ENCODE measurements at regions not wholly inside any gene's neighbourhood (a gene's known extent, or its start where the extent isn't known, plus 50 kb on each side); places are given as distances from the start of the nearest gene placed in this dataset.
A peak's percentile ranks its signal among the peaks of the same experiment; 100 is the strongest.

DNA sequence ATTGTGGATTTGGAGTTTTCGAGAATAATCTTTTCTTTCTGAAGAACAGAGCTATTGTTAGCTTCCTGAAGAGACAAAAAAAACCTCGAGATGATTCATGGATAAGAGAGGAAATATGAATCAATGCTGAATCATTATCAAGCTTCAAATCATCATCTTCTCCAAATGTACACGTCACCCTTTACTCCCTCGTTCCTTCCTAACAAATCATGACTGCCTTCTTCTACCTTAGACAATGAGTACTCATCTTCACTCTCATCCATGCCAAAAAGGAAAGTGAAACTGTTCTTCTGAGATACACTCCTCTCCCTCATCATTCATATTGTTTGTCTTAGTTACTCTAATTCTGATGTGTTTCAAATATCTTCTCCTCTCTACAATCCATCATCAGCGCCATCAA, 1115.8 kb upstream of the ATXN7L3B start:
- DNase-seq = no peak

DNA sequence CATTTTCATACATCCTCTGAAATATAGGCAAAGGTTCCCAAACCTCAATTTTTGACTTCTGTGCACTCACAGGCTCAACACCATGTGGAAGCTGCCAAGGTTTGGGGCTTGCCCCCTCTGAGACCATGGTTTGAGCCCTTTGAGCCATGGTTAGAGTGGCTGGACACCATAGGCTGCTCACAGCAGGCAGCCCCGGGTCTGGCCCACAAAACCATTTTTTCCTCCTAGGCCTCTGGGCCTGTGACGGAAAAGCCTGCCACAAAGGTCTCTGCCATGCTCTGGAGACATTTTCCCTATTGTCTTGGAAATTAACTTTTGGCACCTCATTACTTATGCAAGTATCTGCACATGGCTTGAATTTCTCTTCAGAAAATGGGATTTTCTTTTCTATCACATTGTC, 1113.2 kb upstream of the ATXN7L3B start:
- Histone ChIP-seq H3K27me3 (no peaks in the 10 kb centered on the region), H3K4me3 (no peak overlapping the region), H3K36me3 (no peaks in the 10 kb centered on the region), H3K9me3 (peaks cover 2% of the 10 kb centered on the region; the same call in 1 of the 2 replicates)
- DNase-seq = no peak

More for the DNA sequence above, 1115.8 kb upstream of the ATXN7L3B start:
- H3K9me3 ChIP-seq = 0 out of 2 replicates have a peak, but pooled peaks cover 2% of the 10 kb centered on the region
- no peaks in the 10 kb centered on the region for H3K36me3 ChIP-seq
- H3K4me3 ChIP-seq = no peak overlapping the region
- no peaks in the 10 kb centered on the region for H3K27me3 ChIP-seq

DNA sequence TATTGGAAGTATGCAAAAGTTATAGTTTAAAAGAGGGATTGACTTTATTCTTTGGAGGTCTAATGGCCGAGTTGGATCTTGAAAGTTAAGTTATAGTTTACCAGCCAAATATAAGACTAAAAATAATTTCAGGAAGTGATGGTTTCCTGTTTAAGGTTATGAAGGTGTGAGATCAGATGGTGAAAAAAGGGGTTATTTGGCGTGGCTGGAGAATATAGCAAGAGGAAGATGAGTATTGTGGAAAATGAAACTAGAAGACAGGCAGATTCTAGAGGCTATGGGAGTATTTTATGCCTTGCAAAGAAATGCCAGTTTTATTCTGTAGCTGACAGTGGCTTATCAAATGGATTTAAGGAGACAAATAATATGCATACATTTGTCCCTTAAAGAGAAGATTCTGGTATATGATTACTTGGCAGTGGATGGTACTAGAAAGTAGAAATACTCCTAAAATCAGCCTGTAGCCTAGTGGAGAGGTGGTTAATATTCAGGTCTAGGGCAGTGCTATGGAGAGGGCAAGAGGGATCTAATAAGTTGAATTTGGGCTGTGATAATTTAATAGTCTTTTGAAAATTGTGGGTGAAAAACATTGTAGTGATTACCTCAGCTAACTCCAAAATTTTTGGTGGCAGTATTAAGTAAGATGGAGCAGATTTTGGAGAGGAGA, 1091.8 kb upstream of the ATXN7L3B start:
- Histone ChIP-seq H3K4me3 (peak overlapping the region; percentile 19), H3K9me3 (no peaks in the 10 kb centered on the region), H3K27me3 (no peaks in the 10 kb centered on the region), H3K36me3 (no peaks in the 10 kb centered on the region)
- no peak for DNase-seq

DNA sequence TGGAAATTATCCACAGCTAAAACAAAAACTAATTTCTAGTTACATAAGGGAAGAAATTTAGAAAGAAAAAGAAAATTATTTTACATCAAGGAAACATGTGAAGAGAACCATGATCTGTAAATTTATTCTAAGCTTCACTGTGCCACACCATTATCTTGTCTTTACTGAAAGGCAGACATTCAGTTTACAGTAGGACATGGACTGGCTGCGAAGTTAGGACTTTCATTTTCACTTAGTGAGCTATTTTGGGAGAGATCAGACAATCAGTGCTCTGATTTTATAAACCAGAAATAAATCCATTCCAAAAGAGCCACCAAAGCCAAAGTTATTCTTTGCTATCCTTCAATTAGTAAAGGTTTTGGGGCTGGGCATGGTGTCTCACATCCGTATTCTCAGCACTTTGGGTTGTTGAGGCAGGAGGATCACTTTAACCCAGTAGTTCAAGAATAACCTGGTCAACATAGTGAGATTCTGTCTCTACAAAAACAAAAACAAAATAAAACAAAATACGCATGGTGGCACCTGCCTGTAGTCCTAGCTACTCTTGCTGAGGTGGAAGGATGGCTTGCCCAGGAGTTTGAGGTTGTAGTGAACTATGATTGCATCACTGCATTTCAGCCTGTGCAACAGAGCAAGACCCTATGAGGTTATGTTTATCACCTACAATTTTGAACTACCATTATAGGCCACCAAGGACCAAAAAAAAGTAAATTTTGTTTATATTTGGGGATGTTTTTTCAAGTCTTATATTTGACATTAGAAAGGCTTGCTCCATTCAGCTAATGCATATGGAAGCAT, 1084.8 kb upstream of the ATXN7L3B start:
- no peaks in the 10 kb centered on the region for H3K27me3 ChIP-seq
- no peak for DNase-seq
- no peaks in the 10 kb centered on the region for H3K9me3 ChIP-seq
- H3K36me3 ChIP-seq = no peaks in the 10 kb centered on the region
- H3K4me3 ChIP-seq = peak overlapping the region; percentile 22

DNA sequence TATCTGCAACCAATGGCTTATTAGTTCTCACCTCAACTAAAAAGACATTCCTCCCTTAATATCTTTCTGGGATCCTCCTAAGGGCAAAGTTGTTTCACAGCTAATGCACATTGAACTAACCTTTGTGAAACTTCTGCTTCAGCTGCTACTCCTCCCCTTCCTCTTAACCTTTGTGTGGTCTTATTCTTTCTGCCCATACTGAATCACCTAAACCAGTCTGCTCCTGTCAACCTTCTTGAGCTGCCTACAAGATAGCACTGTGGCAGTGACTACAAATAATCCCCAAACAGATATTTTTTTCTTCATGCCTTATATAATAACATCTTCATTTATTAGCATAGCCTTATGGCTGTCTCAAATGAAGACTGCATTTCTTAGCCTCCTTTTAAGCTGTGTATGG, 1077.4 kb upstream of the ATXN7L3B start:
- no peaks in the 10 kb centered on the region for H3K27me3 ChIP-seq
- no peaks in the 10 kb centered on the region for H3K9me3 ChIP-seq
- no peak overlapping the region for H3K4me3 ChIP-seq
- DNase-seq = no peak
- H3K36me3 ChIP-seq = no peaks in the 10 kb centered on the region

DNA sequence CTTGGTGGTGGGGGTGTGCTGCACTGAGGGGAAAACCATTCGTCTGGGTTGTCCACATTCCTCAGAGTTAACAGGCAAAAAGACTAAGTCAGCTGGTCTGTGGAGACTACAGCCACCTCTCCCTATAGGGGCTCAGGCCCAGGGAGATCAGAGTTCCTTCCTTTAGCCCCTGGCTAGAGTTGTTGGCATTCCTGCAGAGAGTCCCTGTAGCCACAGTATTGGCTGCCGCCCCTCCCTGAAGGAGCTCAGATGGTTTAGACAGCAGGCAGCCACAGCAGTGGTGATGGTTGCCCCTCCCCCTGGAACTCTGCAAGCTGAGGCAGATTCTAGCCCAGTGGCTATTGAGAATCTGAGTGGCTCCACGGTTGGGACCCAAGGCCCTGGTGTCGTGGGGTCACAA, 1072.5 kb upstream of the ATXN7L3B start:
- Histone ChIP-seq H3K4me3 (no peak overlapping the region), H3K27me3 (no peaks in the 10 kb centered on the region), H3K9me3 (no peaks in the 10 kb centered on the region), H3K36me3 (no peaks in the 10 kb centered on the region)
- DNase-seq = no peak

DNA sequence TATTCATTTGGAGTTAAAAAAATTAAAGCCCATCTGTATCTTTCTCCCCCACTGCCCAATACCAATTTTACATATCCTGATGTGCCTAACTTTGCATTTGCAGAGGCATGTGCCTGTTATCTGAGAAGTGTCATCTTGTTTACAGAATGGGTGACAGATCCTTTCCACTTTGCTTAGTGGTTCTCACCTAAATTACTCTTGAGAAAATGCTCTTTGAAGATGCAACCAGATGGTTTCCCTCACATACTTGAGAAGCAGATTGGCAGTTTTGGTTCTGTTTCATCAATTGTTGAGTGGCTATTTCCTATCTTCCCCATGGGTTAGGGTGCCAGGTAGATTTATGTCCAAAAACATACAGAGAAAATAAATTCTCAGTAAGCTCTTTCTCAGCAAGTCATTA, 1051.4 kb upstream of the ATXN7L3B start:
- H3K27me3 ChIP-seq = no peaks in the 10 kb centered on the region
- no peaks in the 10 kb centered on the region for H3K36me3 ChIP-seq
- H3K9me3 ChIP-seq = peaks cover 6% of the 10 kb centered on the region
- no peak overlapping the region for H3K4me3 ChIP-seq
- DNase-seq = no peak

DNA sequence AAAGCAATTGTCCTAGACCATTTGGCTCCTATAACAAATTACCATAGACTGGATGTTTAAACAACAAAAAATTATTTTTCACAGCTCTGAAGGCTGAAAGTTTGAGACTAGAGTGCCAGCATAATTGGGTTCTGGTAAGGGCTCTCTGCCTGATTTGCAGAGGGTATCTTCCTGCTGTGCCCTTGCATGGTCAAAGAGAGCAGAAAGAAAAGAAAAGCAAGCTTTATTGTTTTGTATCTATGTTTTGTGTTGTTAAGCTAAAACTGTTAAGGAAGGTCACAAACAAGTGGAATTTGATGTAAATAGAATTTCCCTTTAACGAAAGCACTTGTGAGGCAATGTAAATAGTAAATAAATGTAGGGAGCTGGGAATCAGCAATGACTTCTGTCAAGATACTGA, 1031.0 kb upstream of the ATXN7L3B start:
- Histone ChIP-seq H3K36me3 (no peaks in the 10 kb centered on the region), H3K9me3 (no peaks in the 10 kb centered on the region), H3K27me3 (no peaks in the 10 kb centered on the region), H3K4me3 (no peak overlapping the region)
- DNase-seq = no peak

DNA sequence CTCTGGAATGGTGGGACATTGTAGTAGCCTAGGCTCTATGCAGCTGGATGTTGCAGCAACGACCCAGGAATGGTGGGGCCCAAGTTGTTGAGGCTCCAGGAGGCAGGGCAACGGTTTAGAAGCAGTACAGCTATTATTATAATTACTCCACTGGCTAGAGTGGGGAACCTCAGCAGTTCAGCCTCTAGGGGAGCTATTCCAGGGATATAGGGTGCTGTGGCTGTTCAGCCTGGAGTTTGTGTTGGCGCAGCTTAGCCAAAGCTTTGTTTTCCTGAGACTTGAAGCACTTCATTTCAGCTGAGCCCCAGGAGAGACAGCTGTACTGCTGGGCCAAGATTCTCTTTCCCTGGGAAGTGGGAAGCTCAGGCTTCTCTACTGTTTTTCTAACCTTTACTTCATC, 1023.0 kb upstream of the ATXN7L3B start:
- no peak for DNase-seq
- H3K27me3 ChIP-seq = no peaks in the 10 kb centered on the region
- no peak overlapping the region for H3K4me3 ChIP-seq
- H3K36me3 ChIP-seq = no peaks in the 10 kb centered on the region
- H3K9me3 ChIP-seq = no peaks in the 10 kb centered on the region

DNA sequence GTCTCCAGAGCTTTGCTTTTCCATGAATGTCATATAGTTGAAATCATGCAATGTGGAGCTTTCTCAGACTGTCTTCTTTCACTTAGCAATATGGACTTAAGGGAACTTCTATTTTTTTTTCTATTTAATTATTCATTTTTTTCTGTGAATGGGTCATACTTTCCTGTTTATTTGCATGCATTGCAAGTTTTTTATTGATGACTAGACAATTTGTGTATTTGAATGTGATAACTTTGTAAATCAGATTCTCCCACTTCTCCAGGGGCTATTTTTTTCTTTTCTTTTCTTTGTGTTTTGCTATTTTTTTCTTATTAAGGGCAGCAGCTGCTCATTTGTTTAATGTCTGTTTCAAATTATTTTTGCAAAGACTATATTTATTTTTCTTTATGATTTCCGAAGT, 1019.8 kb upstream of the ATXN7L3B start:
- H3K36me3 ChIP-seq = no peaks in the 10 kb centered on the region
- DNase-seq = no peak
- H3K27me3 ChIP-seq = no peaks in the 10 kb centered on the region
- no peak overlapping the region for H3K4me3 ChIP-seq
- peaks cover 10% of the 10 kb centered on the region for H3K9me3 ChIP-seq

DNA sequence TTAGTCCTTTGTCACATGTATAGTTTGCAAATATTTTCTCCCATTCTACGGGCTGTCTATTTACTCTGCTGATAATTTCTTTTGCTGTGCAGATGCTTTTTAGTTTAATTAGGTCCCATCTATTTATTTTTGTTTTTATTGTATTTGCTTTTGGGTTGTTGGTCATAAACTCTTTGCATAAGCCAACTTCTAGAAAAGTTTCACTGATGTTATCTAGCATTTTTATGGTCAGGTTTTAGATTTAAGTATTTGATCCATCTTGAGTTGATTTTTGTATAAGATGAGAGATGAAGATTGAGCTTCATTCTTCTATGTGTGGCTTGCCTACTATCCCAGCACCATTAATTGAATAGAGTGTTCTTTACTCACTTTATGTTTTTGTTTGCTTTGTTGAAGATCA, 1008.4 kb upstream of the ATXN7L3B start:
- Histone ChIP-seq H3K4me3 (no peak overlapping the region), H3K36me3 (no peaks in the 10 kb centered on the region), H3K9me3 (peaks cover 7% of the 10 kb centered on the region), H3K27me3 (no peaks in the 10 kb centered on the region)
- no peak for DNase-seq

DNA sequence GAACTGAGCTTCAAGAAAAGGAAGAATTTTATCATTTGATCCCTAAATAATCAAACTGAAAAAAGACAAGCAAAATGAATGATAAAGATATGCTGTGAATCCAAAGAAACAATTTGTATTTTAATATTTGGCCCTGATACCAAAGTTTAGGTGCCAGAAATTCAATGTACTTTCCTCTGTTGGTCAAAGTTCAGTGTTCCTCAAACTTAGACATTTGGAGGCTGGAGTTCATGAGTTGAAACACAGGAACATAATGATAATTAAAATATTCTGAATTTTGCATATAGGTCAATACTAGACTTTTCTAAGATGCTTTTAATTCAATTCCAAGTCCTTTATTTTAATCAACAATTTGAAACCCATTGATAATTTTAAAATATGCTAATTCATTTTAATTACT, 1007.7 kb upstream of the ATXN7L3B start:
- Histone ChIP-seq H3K4me3 (no peak overlapping the region), H3K36me3 (no peaks in the 10 kb centered on the region), H3K9me3 (peaks cover 3% of the 10 kb centered on the region; the same call in 1 of the 2 replicates), H3K27me3 (no peaks in the 10 kb centered on the region)
- DNase-seq = no peak

DNA sequence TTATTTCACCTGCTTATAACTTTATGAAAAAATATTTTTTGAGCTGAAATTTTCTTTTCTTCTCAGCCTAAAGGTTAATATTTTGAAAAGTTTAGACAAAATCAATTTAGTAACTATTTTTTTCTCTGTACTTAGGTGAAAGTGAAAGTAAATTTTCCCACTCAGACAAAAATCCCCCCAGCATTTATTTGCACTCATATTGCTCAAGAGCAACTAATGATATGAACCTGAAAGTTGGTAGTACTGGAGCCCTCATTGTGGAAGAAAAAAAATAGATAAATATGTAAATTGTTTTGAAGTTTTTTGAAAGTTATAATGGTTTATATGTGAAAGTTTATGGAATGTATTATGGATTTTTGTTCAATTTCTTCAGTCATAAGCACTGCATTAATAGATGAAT, 1005.9 kb upstream of the ATXN7L3B start:
- Histone ChIP-seq H3K4me3 (peak overlapping the region; percentile 4; the same call in 1 of the 2 replicates), H3K9me3 (peaks cover 3% of the 10 kb centered on the region; the same call in 1 of the 2 replicates), H3K27me3 (no peaks in the 10 kb centered on the region), H3K36me3 (no peaks in the 10 kb centered on the region)
- no peak for DNase-seq

DNA sequence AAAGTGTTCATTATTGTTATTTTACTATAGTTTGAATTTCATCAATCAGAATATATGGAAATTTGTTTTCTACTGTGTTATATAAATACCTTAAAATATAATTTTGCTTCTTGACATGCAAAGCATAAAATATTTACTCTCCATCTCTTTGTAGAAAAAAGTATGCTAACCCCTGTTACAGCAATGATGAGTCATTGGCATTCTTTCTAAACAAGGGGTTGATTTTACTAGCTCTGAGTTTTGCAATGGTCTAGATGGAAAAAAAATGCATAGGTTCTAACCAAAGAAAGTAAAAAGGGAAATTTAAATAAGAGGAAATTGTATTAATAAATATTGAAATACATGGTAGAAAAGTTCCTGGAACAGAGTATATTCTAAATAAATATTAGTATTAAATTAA, 990.2 kb upstream of the ATXN7L3B start:
- H3K9me3 ChIP-seq = no peaks in the 10 kb centered on the region
- H3K27me3 ChIP-seq = no peaks in the 10 kb centered on the region
- no peak overlapping the region for H3K4me3 ChIP-seq
- H3K36me3 ChIP-seq = no peaks in the 10 kb centered on the region
- DNase-seq = no peak

DNA sequence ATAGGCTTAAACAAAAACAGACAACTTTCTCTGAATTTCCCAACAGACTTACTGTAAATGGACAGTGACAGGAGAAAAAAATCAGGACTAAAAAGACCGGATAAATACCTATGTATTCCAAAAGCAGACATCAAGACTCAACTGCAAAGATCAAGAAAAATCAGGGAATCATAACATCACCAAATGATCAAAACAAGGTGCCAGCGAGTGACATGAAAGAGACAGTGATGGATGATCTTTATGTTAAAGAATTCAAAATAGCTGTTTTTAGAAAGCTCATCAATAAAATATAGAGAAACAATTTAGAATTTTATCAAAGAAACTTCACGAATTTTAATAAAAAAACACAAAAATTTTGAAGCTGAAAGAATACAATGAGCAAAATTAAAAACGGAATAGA, 952.5 kb upstream of the ATXN7L3B start:
- no peak for DNase-seq
- H3K4me3 ChIP-seq = no peak overlapping the region
- no peaks in the 10 kb centered on the region for H3K27me3 ChIP-seq
- H3K36me3 ChIP-seq = no peaks in the 10 kb centered on the region
- H3K9me3 ChIP-seq = no peaks in the 10 kb centered on the region

DNA sequence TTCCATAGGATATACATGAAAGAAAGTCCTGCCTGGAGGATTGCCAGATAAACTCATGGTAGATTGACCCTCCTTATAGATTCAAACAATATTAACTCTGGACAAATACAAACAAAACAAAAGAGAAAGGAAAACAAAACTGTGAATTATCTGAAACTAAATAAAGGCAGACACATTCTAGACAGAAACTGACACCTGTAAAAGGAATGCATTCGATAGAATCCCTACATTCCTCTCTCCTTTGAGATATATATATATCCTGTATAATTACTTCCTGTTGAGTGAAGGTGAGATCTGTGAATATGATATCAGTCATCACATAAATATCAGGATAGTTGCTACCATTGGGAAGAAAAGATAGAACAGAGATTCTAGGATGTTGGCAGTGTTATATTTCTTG, 948.4 kb upstream of the ATXN7L3B start:
- DNase-seq = no peak
- Histone ChIP-seq H3K27me3 (no peaks in the 10 kb centered on the region), H3K9me3 (no peaks in the 10 kb centered on the region), H3K36me3 (no peaks in the 10 kb centered on the region), H3K4me3 (no peak overlapping the region)

DNA sequence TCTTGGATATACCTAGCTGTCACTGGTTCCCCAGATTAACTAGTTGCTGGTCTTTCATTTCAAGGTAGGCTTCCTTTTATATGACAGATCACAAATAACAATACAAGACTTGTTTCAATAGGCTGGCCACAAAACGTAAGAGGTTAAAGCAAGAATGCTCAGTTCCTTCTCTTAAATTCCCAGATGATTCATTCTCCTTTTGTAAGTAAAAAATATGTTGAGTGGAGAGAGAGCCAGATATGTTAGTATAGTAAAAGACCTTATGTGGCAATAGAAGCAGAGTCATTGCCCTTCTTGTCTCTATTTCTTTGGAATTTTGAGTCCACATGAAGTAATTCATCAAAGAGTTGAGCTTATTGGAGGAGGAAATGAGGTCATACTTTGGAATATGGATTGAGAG, 939.0 kb upstream of the ATXN7L3B start:
- no peak overlapping the region for H3K4me3 ChIP-seq
- no peak for DNase-seq

DNA sequence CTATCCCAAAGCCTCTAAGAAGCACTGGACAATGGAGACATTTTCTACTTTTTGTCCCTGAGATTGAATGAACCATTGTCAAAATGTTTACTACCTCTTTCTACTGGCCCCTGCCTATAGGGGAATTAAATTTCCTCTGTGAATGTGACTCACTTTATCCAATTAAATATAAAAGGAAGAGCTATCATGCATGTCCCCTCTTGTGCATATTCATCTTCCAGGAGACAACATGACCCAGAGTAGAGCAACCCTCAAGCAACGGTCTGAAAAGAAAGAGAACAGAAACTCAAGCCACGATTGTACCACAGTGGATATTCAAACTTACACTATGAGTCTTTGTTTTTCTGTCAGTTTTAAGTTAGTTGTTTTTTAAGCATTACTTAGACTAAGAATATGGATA, 938.4 kb upstream of the ATXN7L3B start:
- H3K36me3 ChIP-seq = no peaks in the 10 kb centered on the region
- H3K9me3 ChIP-seq = peaks cover 3% of the 10 kb centered on the region; the same call in 1 of the 2 replicates
- H3K4me3 ChIP-seq = no peak overlapping the region
- DNase-seq = no peak
- H3K27me3 ChIP-seq = no peaks in the 10 kb centered on the region

More for the DNA sequence above, 939.0 kb upstream of the ATXN7L3B start:
- no peaks in the 10 kb centered on the region for H3K27me3 ChIP-seq
- H3K36me3 ChIP-seq = no peaks in the 10 kb centered on the region
- H3K9me3 ChIP-seq = no peaks in the 10 kb centered on the region
